Inferior parietal cortex (tissue), 1 donor: ENCODE measurements at regions not wholly inside any gene's neighbourhood (a gene's known extent, or its start where the extent isn't known, plus 50 kb on each side); places are given as distances from the start of the nearest gene placed in this dataset.

Experiments
- DNase-seq: peaks from one replicate; pipeline ENCODE4 v3.0.0-alpha.2; 2016; ENCODE audit errors: extremely low spot score

- DNase-seq = no peak
Measured at GRCh38 chr18:67380867-67381266, 135.7 kb downstream of the DSEL start.

GRCh38 chr18:67379981-67380380, 136.5 kb downstream of the DSEL start:
- no peak for DNase-seq

GRCh38 chr18:67376372-67376771, 140.1 kb downstream of the DSEL start:
- no peak for DNase-seq

- no peak for DNase-seq
Measured at GRCh38 chr18:67373636-67374035, 142.9 kb downstream of the DSEL start.

- DNase-seq = no peak
Measured at GRCh38 chr18:67367540-67367939, 149.0 kb downstream of the DSEL start.

GRCh38 chr18:67363694-67364093, 152.8 kb downstream of the DSEL start:
- no peak for DNase-seq

- DNase-seq = no peak
Measured at GRCh38 chr18:67362906-67363305, 153.6 kb downstream of the DSEL start.

- DNase-seq = peak; percentile 63
Measured at GRCh38 chr18:67359873-67360838, 156.4 kb downstream of the DSEL start.

- no peak for DNase-seq
Measured at GRCh38 chr18:67358947-67359346, 157.6 kb downstream of the DSEL start.

- no peak for DNase-seq
Measured at GRCh38 chr18:67354692-67355091, 161.8 kb downstream of the DSEL start.

GRCh38 chr18:67354091-67354490, 162.4 kb downstream of the DSEL start:
- no peak for DNase-seq

- no peak for DNase-seq
Measured at GRCh38 chr18:67347438-67347837, 169.1 kb downstream of the DSEL start.

GRCh38 chr18:67342159-67342558, 174.4 kb downstream of the DSEL start:
- DNase-seq = no peak

- no peak for DNase-seq
Measured at GRCh38 chr18:67337696-67338095, 178.8 kb downstream of the DSEL start.

- no peak for DNase-seq
Measured at GRCh38 chr18:67331857-67332256, 184.7 kb downstream of the DSEL start.

GRCh38 chr18:67319109-67319508, 197.4 kb downstream of the DSEL start:
- no peak for DNase-seq

GRCh38 chr18:67318651-67319050, 197.9 kb downstream of the DSEL start:
- DNase-seq = no peak

- DNase-seq = no peak
Measured at GRCh38 chr18:67310826-67311225, 205.7 kb downstream of the DSEL start.

GRCh38 chr18:67308819-67309218, 207.7 kb downstream of the DSEL start:
- no peak for DNase-seq

GRCh38 chr18:67305466-67305865, 211.1 kb downstream of the DSEL start:
- DNase-seq = no peak

- no peak for DNase-seq
Measured at GRCh38 chr18:67302043-67302442, 214.5 kb downstream of the DSEL start.

GRCh38 chr18:67301592-67301991, 214.9 kb downstream of the DSEL start:
- no peak for DNase-seq

GRCh38 chr18:67300498-67300897, 216.0 kb downstream of the DSEL start:
- no peak for DNase-seq

- DNase-seq = no peak
Measured at GRCh38 chr18:67292814-67293213, 223.7 kb downstream of the DSEL start.
